ENCODE measurements at regions not wholly inside any gene's neighbourhood (a gene's known extent, or its start where the extent isn't known, plus 50 kb on each side); places are given as distances from the start of the nearest gene placed in this dataset.

GRCh38 chr17:13740686-13741085 is 139.0 kb upstream of the HS3ST3A1 start:
- DNase-seq = no peak

DNA sequence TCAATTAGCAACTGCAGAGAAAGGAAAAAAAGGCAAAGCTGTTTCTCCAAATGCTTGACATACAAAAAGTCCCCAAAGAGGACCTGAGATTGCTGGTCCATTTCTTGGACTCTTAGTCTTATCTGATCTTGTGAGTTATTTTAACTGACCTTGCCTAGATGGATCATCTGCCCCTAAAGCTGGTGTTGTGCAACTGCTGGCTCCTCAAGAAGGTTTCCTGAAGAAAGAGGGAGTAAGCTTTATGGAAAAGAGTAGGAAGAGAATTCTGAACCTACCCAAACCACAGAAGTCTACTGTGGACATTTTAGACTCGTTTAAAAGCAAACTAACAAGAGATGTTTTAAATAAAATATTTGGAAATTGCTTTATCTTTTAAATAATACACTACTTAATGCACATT is 140.0 kb upstream of the HS3ST3A1 start:
- no peak for DNase-seq

- DNase-seq = no peak
These were observed 142.2 kb upstream of the HS3ST3A1 start for GRCh38 chr17:13743906-13744305.

DNA sequence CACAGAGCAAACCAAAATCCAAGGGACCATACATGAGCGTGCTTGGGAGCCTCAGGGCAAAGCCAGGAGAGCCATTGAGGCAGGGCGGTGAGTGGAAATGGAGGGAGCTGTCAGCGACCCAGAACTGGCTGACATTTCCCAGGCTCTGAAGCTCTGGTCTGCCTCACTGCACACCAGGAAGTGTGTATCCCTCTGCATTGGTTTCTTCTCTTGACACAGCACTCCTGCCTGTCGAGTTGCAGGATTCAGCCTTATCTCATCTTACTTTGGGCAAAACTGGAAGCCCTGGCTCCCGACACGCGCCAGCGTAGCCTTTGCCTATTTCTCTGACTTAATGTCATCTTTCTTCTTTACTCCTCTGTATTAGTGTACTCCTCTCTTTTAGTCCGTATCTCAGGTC is 144.7 kb upstream of the HS3ST3A1 start:
- DNase-seq = no peak

DNA sequence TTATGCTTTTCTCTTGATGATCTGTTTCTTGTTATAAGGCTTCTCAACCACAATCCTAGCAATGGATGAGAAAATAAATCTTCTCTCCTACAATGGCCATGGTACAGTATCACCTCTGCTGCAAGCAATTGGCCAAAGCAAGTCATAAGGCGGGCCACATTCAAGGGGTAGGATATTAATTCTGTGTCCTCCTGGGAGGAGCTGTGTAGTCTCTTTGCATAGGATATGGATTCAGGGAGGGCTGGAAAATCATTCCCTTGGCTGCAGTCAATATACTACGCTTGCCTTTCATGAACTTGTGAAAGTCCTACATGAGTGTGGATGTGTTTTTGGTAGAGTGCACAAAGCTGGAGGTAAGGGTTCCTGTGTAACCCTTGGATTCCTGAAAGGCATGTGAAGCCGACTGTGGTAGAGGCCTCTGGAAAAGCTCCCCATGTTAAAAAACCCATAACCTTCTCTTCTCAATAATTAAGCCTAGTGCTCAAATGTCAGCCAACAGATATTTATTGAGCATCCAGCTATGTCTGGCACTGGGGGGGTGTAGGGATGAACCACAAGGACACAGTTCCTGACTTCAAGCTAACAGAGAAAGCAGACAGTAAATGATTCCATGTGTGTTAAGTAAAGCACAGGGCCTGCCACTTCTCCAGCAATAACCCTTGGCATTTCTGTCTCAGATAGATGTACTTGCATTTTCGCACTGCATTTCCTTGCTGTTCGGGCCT is 147.6 kb upstream of the HS3ST3A1 start:
- no peak for DNase-seq

- DNase-seq = no peak
These were observed 148.1 kb upstream of the HS3ST3A1 start for GRCh38 chr17:13749891-13750235.

GRCh38 chr17:13750816-13751793 is 149.4 kb upstream of the HS3ST3A1 start:
- DNase-seq = no peak

- DNase-seq = no peak
These were observed 151.4 kb upstream of the HS3ST3A1 start for GRCh38 chr17:13753154-13753553.

DNA sequence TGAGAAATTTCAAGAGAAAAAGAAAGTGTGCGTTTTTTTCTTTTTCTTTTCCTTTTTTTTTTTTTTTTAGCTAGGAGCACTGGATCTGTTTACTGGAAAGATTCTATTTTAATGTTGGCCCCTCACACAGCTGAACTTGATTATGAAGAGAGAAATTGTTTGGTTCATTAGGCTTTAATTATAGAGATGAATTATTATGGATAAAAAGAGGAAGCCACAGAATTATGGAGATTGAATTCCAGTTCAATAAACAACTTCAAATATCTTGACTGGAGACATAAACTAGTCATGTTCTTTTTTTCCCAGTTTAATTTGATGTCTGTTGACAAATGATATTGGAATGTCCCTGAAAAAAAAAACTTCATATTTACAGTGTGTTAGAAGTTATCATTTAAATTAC is 152.0 kb upstream of the HS3ST3A1 start:
- no peak for DNase-seq

- DNase-seq = no peak
These were observed 154.1 kb upstream of the HS3ST3A1 start for GRCh38 chr17:13755851-13756250.

GRCh38 chr17:13756763-13757162 is 155.0 kb upstream of the HS3ST3A1 start:
- DNase-seq = no peak

GRCh38 chr17:13757871-13758270 is 156.1 kb upstream of the HS3ST3A1 start:
- DNase-seq = no peak

- DNase-seq = no peak
These were observed 158.0 kb upstream of the HS3ST3A1 start for GRCh38 chr17:13759518-13760335.

DNA sequence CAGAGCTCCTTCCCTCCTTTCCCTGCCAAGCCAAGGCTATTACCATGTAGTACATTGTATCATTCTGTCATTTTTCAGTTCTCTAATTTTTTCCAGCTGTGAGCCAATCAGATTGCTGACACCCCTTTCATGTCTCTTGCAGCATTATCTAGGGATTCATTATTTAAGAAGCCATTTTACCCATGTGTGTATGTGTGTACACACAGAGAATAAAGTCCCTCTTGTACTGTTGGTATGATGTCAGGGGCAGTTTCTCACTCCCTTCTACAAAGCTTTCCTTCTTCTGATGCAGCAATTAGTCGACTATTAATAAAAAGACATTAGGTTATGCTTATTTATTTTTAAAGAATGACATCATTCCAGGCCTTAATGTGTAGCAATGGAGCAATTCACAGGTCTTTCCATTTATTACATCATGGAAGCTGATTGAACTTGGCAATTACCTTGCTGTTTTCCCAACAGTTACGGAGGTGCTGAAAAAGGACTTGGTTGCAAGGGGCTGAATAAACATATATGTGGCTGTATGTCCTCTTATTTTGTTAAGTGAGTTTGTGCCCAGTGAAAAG is 159.4 kb upstream of the HS3ST3A1 start:
- no peak for DNase-seq

- no peak for DNase-seq
These were observed 164.0 kb upstream of the HS3ST3A1 start for GRCh38 chr17:13765701-13766100.

DNA sequence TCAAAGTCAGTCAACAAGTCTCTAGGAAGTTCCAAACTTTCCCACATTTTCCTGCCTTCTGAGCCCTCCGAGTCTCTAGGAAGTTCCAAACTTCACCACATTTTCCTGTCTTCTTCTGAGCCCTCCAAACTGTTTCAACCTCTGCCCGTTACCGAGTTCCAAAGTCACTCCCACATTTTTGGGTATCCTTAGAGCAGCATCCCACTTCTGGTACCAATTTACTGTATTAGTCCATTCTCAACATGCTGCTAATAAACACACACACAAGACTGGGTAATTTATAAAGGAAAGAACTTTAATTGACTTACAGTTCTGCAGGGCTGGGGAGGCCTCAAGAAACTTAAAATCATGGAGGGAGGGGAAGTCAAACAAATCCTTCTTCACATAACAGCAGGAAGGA is 169.0 kb upstream of the HS3ST3A1 start:
- DNase-seq = no peak

GRCh38 chr17:13775450-13775849 is 173.7 kb upstream of the HS3ST3A1 start:
- no peak for DNase-seq

DNA sequence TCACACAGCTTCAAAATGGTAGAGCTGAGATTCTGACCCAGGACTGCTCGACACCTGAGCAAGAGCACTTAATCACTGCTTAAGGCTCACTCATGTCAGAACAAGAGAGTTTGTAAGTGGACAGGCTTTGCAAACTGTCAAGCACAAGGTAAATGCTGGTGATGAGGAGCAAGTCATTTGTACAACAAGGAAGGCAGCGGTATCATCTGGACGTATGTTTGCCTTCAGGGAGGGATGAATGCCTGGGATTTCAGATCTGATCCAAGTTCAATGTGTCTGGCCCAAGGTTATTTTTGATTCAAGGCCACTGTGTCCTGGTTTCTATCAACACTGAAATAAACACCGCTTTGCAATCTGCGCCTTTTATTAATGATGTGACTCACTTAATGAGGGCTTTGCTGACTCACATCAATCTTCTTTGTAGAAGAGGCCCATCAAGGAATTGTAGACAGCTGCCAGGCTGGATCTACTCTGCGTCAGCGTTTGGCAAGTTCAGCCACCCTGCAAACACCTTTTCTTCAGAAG is 174.4 kb upstream of the HS3ST3A1 start:
- no peak for DNase-seq

DNA sequence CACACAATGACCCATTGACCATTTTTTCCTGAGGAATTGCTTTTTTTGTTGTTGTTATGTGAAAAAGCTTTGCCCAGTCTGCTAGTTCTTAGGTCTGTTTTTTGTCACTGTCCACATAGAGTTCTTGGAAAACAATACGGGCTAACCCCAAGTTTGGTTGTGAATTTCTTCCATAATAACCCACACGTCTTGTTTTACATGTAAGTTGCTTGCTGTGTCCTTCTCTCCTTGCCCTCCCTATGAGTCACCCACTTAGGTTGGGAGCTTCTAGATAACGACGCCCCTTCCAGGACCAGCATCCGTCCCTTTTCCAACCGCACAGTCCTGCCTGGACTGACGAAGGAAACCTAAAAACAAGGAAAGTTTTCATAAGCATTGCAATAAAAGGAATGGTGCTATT is 175.3 kb upstream of the HS3ST3A1 start:
- DNase-seq = no peak

DNA sequence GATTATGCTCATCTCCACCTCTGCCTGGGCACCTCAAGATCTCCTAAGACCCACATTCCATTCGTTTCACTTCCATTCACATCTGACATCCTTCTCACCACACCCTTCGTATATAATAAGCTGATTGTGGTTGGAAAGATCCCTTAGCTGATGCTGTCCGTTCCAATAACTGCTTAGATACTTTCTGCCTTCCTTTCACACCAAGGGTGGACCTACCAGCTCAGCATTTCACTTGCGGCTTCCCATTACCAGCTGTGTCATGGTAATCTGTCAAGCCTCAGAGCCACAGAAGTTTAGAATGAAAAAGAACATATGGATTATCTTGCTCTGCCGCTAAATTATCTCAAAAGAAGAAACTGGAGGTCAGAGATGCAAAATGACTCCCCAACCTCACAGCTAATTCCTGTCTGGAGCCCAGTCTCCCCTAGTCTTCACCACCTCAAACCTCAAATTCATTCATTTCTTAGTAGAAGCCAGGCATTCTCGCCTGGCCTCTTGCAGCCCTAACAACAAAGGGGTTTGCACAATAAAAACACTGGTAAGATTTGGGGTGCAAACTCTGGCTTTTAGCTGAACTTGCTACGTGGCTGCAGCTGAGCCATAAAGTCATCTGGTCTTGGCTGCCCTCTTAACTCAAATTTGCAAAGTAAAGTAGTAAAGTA is 182.8 kb upstream of the HS3ST3A1 start:
- DNase-seq = no peak

GRCh38 chr17:13785981-13786598 is 184.4 kb upstream of the HS3ST3A1 start:
- no peak for DNase-seq

GRCh38 chr17:13787636-13788035 is 185.9 kb upstream of the HS3ST3A1 start:
- no peak for DNase-seq
